DND-41 (cell line): ENCODE measurements at regions not wholly inside any gene's neighbourhood (a gene's known extent, or its start where the extent isn't known, plus 50 kb on each side); places are given as distances from the start of the nearest gene placed in this dataset.

Source experiments
- EZH2 ChIP-seq: IDR thresholded peaks from 3 replicates; pipeline ENCODE4 v1.6.1; 2012; ENCODE audit warnings: borderline replicate concordance, low read depth, mild to moderate bottlenecking, moderate library complexity, low read length, inconsistent platforms; ENCODE audit not compliant: severe bottlenecking
- TF ChIP-seq, protein P1 (sequence below): IDR thresholded peaks from 2 replicates; pipeline ENCODE4 v1.5.1; 2012; ENCODE audit warnings: borderline replicate concordance, low read length, moderate library complexity, mild to moderate bottlenecking; ENCODE audit not compliant: poor library complexity, severe bottlenecking; ENCODE audit errors: extremely low read depth

- TF ChIP-seq, protein P1, sequence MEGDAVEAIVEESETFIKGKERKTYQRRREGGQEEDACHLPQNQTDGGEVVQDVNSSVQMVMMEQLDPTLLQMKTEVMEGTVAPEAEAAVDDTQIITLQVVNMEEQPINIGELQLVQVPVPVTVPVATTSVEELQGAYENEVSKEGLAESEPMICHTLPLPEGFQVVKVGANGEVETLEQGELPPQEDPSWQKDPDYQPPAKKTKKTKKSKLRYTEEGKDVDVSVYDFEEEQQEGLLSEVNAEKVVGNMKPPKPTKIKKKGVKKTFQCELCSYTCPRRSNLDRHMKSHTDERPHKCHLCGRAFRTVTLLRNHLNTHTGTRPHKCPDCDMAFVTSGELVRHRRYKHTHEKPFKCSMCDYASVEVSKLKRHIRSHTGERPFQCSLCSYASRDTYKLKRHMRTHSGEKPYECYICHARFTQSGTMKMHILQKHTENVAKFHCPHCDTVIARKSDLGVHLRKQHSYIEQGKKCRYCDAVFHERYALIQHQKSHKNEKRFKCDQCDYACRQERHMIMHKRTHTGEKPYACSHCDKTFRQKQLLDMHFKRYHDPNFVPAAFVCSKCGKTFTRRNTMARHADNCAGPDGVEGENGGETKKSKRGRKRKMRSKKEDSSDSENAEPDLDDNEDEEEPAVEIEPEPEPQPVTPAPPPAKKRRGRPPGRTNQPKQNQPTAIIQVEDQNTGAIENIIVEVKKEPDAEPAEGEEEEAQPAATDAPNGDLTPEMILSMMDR, result no peak
- no peak for TF ChIP-seq EZH2
Observed at GRCh38 chr4:16377887-16378286, 151.6 kb upstream of the TAPT1 start.
